ENCODE measurements at regions not wholly inside any gene's neighbourhood (a gene's known extent, or its start where the extent isn't known, plus 50 kb on each side); places are given as distances from the start of the nearest gene placed in this dataset.

- TF ChIP-seq CTCF (IDR thresholded peaks at IDR 0.05) (no peak), POLR2A (IDR thresholded peaks at IDR 0.05) (no peak), POLR2AphosphoS5 (IDR thresholded peaks at IDR 0.05; ENCODE audit: insufficient read depth in 1 of 2, low read depth in 1 of 2) (no peak)
Observed at GRCh38 chr19:28414748-28415147, 798.2 kb downstream of the UQCRFS1 start.

All from vagina (tissue), 2 donors.